Central memory CD4-positive, alpha-beta T cell (primary cell): ENCODE measurements at regions not wholly inside any gene's neighbourhood (a gene's known extent, or its start where the extent isn't known, plus 50 kb on each side); places are given as distances from the start of the nearest gene placed in this dataset.

ENCODE experiments used
- DNase-seq: peaks from one replicate; pipeline ENCODE4 v3.0.0; 2022

- no peak for DNase-seq
These were observed 149.8 kb downstream of the MED10 start for GRCh38 chr5:6228257-6229250.

- no peak for DNase-seq
These were observed 153.2 kb downstream of the MED10 start for GRCh38 chr5:6225121-6225607.

GRCh38 chr5:6224406-6224805 is 153.9 kb downstream of the MED10 start:
- no peak for DNase-seq

- no peak for DNase-seq
These were observed 155.4 kb downstream of the MED10 start for GRCh38 chr5:6222899-6223298.

GRCh38 chr5:6222121-6222520 is 156.2 kb downstream of the MED10 start:
- DNase-seq, result no peak

GRCh38 chr5:6221141-6221626 is 157.2 kb downstream of the MED10 start:
- no peak for DNase-seq

- DNase-seq, result no peak
These were observed 157.8 kb downstream of the MED10 start for GRCh38 chr5:6220346-6221088.

GRCh38 chr5:6218517-6218916 is 159.8 kb downstream of the MED10 start:
- DNase-seq, result no peak

- no peak for DNase-seq
These were observed 160.2 kb downstream of the MED10 start for GRCh38 chr5:6218116-6218515.

GRCh38 chr5:6216471-6217075 is 161.8 kb downstream of the MED10 start:
- no peak for DNase-seq

GRCh38 chr5:6215891-6216290 is 162.5 kb downstream of the MED10 start:
- no peak for DNase-seq

GRCh38 chr5:6212244-6212643 is 166.1 kb downstream of the MED10 start:
- no peak for DNase-seq

- DNase-seq, result no peak
These were observed 171.8 kb downstream of the MED10 start for GRCh38 chr5:6206501-6206900.

GRCh38 chr5:6202968-6203365 is 175.4 kb downstream of the MED10 start:
- DNase-seq, result no peak

GRCh38 chr5:6202149-6202967 is 176.0 kb downstream of the MED10 start:
- DNase-seq, result no peak

- no peak for DNase-seq
These were observed 176.7 kb downstream of the MED10 start for GRCh38 chr5:6201631-6202030.

GRCh38 chr5:6198531-6198930 is 179.8 kb downstream of the MED10 start:
- no peak for DNase-seq

- no peak for DNase-seq
These were observed 180.9 kb downstream of the MED10 start for GRCh38 chr5:6197427-6197826.

- DNase-seq, result no peak
These were observed 182.5 kb downstream of the MED10 start for GRCh38 chr5:6195711-6196358.

- DNase-seq, result no peak
These were observed 183.3 kb downstream of the MED10 start for GRCh38 chr5:6194906-6195612.
